IMR-90 (cell line): ENCODE measurements at regions not wholly inside any gene's neighbourhood (a gene's known extent, or its start where the extent isn't known, plus 50 kb on each side); places are given as distances from the start of the nearest gene placed in this dataset.

Experiments
- CEBPB ChIP-seq: IDR thresholded peaks from 2 replicates; pipeline ENCODE4 v1.6.1; 2012; ENCODE audit warnings: low read depth, low read length, improper control_type of control experiment
- CTCF ChIP-seq: conservative IDR thresholded peaks from 2 replicates; pipeline ENCODE4 v1.5.1; 2012; ENCODE audit warnings: mild to moderate bottlenecking, low read depth, low read length, improper control_type of control experiment
- SMC3 ChIP-seq: fragments of 150-350 bp; IDR thresholded peaks from 2 replicates; pipeline ENCODE4 v1.6.1; 2016; ENCODE audit warnings: low read depth, mild to moderate bottlenecking, antibody characterized with exemption, low read length, moderate library complexity
- TF ChIP-seq, protein P1 (sequence below): fragments of 150-350 bp; IDR thresholded peaks from 2 replicates; pipeline ENCODE4 v1.6.1; 2016; ENCODE audit warnings: low read depth, mild to moderate bottlenecking, low read length, moderate library complexity, borderline replicate concordance

- TF ChIP-seq CTCF = no peak
- TF ChIP-seq SMC3 = no peak
- no peak for TF ChIP-seq CEBPB
- TF ChIP-seq, protein P1, sequence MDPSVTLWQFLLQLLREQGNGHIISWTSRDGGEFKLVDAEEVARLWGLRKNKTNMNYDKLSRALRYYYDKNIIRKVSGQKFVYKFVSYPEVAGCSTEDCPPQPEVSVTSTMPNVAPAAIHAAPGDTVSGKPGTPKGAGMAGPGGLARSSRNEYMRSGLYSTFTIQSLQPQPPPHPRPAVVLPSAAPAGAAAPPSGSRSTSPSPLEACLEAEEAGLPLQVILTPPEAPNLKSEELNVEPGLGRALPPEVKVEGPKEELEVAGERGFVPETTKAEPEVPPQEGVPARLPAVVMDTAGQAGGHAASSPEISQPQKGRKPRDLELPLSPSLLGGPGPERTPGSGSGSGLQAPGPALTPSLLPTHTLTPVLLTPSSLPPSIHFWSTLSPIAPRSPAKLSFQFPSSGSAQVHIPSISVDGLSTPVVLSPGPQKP = no peak
Observed at GRCh38 chr12:115401761-115402160, 717.8 kb upstream of the TBX3 start.
